GM12874 (cell line): ENCODE measurements at regions not wholly inside any gene's neighbourhood (a gene's known extent, or its start where the extent isn't known, plus 50 kb on each side); places are given as distances from the start of the nearest gene placed in this dataset.

Experiments used
- CTCF ChIP-seq: IDR thresholded peaks from 2 replicates; pipeline ENCODE4 v1.5.1; 2011; ENCODE audit warnings: low read depth, mild to moderate bottlenecking, control low read depth, low read length, moderate library complexity; ENCODE audit not compliant: insufficient read depth

- no peak for TF ChIP-seq CTCF
These were observed 856.6 kb downstream of the METTL15 start for GRCh38 chr11:28964811-28965210.

GRCh38 chr11:28963187-28963586 lies 855.0 kb downstream of the METTL15 start:
- TF ChIP-seq CTCF: no peak

- TF ChIP-seq CTCF: no peak
These were observed 854.3 kb downstream of the METTL15 start for GRCh38 chr11:28962502-28962901.

GRCh38 chr11:28961726-28962125 lies 853.5 kb downstream of the METTL15 start:
- no peak for TF ChIP-seq CTCF

GRCh38 chr11:28956446-28956845 lies 848.3 kb downstream of the METTL15 start:
- TF ChIP-seq CTCF: no peak

- no peak for TF ChIP-seq CTCF
These were observed 843.0 kb downstream of the METTL15 start for GRCh38 chr11:28951191-28951590.

GRCh38 chr11:28939381-28939780 lies 831.2 kb downstream of the METTL15 start:
- TF ChIP-seq CTCF: no peak

GRCh38 chr11:28938091-28938490 lies 829.9 kb downstream of the METTL15 start:
- no peak for TF ChIP-seq CTCF
